ENCODE measurements at regions not wholly inside any gene's neighbourhood (a gene's known extent, or its start where the extent isn't known, plus 50 kb on each side); places are given as distances from the start of the nearest gene placed in this dataset.
"Not testable (repeated sequence)": the region's sequence is repeated elsewhere in the genome, so short reads cannot be mapped to it uniquely, and the experiment has no call there.

DNA sequence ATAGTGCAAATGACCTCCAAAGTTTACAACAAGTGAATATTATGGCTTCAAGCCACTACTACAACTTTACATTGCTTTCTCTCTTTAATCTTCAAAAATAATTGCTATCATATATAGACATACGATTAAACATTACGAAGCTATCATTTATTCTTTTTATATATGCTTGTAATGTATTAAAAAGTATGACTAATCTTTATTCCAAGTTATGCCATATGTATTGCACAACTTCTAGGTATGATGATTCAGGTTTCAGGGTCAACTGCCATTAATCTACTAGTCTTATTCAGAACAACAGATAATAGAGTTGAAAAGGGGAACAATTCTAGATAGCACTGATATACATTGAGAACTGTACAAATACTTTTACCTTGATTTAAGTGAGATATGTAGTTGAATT lies 506.2 kb upstream of the TMEFF2 start:
- Histone ChIP-seq H3K4me1 (no peaks in the 10 kb centered on the region), H3K27ac (no peak overlapping the region), H3K36me3 (no peaks in the 10 kb centered on the region), H3K4me3 (no peak overlapping the region), H3K9me3 (no peaks in the 10 kb centered on the region), H3K27me3 (no peaks in the 10 kb centered on the region)
- DNase-seq, result no peak
- intact Hi-C loops (cut with DNase I; ENCODE audit: low total_unique reads), result no loop called here
- TF ChIP-seq, protein P1, sequence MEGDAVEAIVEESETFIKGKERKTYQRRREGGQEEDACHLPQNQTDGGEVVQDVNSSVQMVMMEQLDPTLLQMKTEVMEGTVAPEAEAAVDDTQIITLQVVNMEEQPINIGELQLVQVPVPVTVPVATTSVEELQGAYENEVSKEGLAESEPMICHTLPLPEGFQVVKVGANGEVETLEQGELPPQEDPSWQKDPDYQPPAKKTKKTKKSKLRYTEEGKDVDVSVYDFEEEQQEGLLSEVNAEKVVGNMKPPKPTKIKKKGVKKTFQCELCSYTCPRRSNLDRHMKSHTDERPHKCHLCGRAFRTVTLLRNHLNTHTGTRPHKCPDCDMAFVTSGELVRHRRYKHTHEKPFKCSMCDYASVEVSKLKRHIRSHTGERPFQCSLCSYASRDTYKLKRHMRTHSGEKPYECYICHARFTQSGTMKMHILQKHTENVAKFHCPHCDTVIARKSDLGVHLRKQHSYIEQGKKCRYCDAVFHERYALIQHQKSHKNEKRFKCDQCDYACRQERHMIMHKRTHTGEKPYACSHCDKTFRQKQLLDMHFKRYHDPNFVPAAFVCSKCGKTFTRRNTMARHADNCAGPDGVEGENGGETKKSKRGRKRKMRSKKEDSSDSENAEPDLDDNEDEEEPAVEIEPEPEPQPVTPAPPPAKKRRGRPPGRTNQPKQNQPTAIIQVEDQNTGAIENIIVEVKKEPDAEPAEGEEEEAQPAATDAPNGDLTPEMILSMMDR (IDR thresholded peaks at IDR 0.05), result no peak

DNA sequence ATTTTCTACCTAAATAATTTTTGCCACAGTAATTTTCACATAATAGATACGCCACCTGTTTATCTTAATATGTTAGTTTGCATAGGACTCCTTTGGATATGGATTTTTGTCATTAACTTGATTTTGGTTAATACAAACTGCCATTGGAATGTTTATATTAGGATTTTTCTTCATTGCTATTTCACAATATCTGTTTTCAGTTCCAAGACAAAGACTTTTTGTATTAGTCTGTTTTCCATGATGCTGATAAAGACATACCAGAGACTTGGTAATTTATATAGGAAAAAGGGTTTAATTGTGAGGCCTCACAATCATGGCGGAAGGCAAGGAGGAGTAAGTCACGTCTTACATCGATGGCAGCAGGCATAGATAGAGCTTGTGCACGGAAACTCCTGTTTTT lies 503.1 kb upstream of the TMEFF2 start:
- Histone ChIP-seq H3K9me3 (no peaks in the 10 kb centered on the region), H3K4me3 (no peak overlapping the region), H3K27me3 (no peaks in the 10 kb centered on the region), H3K36me3 (no peaks in the 10 kb centered on the region), H3K27ac (no peak overlapping the region), H3K4me1 (no peaks in the 10 kb centered on the region)
- TF ChIP-seq, protein P1 (IDR thresholded peaks at IDR 0.05), result no peak
- DNase-seq, result no peak
- intact Hi-C loops (cut with DNase I; ENCODE audit: low total_unique reads), result no loop called here

DNA sequence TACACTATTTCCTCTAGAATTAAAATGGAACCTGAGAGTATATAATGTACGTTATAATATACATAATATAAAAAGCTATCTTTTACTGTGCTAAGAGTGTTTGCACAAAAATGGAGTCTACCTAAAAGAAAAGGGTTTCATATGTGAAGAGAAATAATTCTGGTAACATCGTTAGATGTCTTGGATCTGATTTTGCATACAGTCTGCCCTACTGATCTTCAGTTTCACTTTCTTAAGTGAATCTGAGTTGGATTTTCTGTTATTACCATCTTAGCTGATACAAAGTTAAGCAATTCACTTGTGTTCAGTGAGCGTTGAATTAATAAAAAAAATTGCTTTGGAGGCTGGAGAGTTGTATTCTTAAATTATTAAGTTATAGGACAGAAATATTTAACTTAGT lies 502.1 kb upstream of the TMEFF2 start:
- no peaks in the 10 kb centered on the region for H3K27me3 ChIP-seq
- TF ChIP-seq, protein P1 (IDR thresholded peaks at IDR 0.05), result no peak
- no peak overlapping the region for H3K27ac ChIP-seq
- intact Hi-C loops (cut with DNase I; ENCODE audit: low total_unique reads), result no loop called here
- H3K4me3 ChIP-seq, result no peak overlapping the region
- no peaks in the 10 kb centered on the region for H3K4me1 ChIP-seq
- DNase-seq, result no peak
- no peaks in the 10 kb centered on the region for H3K9me3 ChIP-seq
- no peaks in the 10 kb centered on the region for H3K36me3 ChIP-seq

DNA sequence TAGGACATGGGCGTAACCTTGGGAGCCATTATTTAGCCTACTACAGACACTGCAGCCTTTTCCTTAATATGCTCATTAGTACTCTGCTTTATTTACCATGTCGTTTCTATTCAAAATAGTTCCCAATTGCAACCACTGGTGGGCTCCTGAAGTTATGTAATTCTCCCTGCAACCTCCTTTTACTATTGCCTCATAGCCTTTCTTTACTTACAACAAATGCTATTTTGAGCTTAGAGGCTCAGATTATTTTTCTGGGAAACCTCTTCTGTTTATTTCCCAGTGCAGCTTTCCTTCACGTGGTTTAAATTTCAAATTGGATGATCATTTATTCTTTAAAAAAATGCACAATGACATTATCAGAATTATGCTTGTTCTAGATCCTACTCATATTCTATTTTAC lies 492.3 kb upstream of the TMEFF2 start:
- no peak for DNase-seq
- no peaks in the 10 kb centered on the region for H3K4me1 ChIP-seq
- no peaks in the 10 kb centered on the region for H3K27me3 ChIP-seq
- H3K36me3 ChIP-seq, result no peaks in the 10 kb centered on the region
- H3K27ac ChIP-seq, result no peak overlapping the region
- intact Hi-C loops (cut with DNase I; ENCODE audit: low total_unique reads), result loop anchor here (10.0 kb wide), 1 partner anchor 358 kb away; no protein-coding TSS in a partner anchor
- no peaks in the 10 kb centered on the region for H3K9me3 ChIP-seq
- TF ChIP-seq, protein P1 (IDR thresholded peaks at IDR 0.05), result no peak
- no peak overlapping the region for H3K4me3 ChIP-seq

DNA sequence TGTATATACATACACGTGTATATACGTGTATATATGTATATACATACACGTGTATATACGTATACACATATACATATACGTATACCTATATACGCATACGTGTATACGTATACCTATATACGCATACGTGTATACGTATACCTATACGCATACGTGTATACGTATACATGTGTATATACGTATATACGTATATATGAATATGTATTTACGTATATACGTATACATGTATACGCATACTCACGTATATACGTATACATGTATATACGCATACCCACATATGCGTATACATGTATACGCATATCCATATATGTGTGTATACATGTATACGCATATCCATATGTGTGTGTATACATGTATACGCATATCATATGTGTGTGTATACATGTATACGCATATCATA lies 487.8 kb upstream of the TMEFF2 start:
- intact Hi-C loops (cut with DNase I; ENCODE audit: low total_unique reads), result loop anchor here (10.0 kb wide), 1 partner anchor 362 kb away; no protein-coding TSS in a partner anchor

DNA sequence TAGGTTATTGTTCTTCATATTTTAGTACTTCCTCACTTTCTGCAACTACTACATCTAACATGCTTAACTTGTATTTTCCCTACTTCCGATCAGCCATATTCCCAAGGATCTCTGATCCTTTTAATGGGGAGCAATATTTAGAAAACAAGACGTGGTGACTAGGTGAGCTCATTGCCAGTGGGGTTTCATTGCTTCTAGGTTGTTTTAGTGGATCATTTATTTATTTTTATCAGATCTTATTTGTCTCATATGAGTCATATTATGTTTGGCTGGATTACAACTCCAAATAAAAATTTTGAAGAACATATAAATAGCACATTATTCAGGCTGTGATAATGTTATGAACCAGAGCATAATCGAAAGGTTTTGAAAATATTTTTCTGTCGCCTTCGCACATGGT lies 480.9 kb upstream of the TMEFF2 start:
- intact Hi-C loops (cut with DNase I; ENCODE audit: low total_unique reads), result no loop called here
- Histone ChIP-seq H3K36me3 (no peaks in the 10 kb centered on the region), H3K27me3 (no peaks in the 10 kb centered on the region), H3K27ac (no peak overlapping the region), H3K9me3 (no peaks in the 10 kb centered on the region), H3K4me3 (no peak overlapping the region), H3K4me1 (no peaks in the 10 kb centered on the region)
- no peak for DNase-seq
- TF ChIP-seq, protein P1 (IDR thresholded peaks at IDR 0.05), result no peak

More for the DNA sequence above, 487.8 kb upstream of the TMEFF2 start:
- not testable (repeated sequence) for DNase-seq, H3K36me3 ChIP-seq, H3K4me1 ChIP-seq, H3K4me3 ChIP-seq, H3K27ac ChIP-seq, H3K9me3 ChIP-seq, H3K27me3 ChIP-seq

All from tibial artery (tissue), 4 donors.